ENCODE measurements at regions not wholly inside any gene's neighbourhood (a gene's known extent, or its start where the extent isn't known, plus 50 kb on each side); places are given as distances from the start of the nearest gene placed in this dataset.

DNA sequence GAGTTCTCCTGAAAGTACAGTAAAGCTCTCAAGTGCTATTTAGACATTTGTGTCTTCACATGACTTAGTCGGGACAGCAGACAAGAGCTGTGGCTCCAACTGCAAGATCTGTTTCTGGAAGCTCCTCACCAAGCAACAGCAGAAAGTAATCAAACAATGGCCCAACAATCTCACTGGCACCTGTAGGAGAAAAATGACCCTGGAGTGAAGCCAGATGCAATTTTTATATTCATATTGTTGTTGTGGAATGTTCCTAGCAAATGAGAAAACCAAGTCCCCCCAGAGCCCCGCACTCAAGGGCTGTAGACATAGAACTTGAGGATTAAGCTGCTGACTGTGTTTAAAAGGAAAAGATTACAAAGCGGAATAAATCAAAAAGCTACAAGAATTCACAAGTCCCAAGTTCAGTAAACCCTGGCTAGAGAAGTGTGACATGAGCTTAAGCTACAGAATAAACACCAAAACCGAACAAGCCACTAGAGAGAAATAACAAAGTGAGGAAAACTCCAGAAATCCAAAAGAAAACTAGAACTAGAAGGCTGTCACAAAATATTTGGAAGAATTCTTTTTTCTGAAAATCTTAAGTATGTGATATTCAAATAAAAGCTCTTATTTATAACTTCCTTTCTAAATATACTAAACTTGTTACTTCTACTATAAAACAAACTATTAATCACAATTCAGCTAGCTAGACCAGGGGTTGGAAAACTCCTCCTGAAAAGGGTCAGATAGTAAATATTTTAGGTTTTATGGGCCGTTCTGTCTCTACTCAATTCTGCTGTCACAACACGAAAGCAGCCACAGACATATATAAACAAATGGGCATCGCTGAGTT lies 454.5 kb downstream of the SUCLA2 start:
- Histone ChIP-seq H2AFZ (ENCODE audit: low read length) (no peak overlapping the region), H3T11ph (ENCODE audit: low read length) (no peak overlapping the region), H3K18ac (ENCODE audit: insufficient read length, low read depth, low read length) (no peak overlapping the region), H3K9me3 (ENCODE audit: control insufficient read depth, low read depth, low read length) (no peaks in the 10 kb centered on the region), H3K4me2 (ENCODE audit: insufficient read depth, insufficient read length, low read length) (no peak overlapping the region), H3K14ac (ENCODE audit: insufficient read depth, low read length) (no peak overlapping the region), H3K4me1 (ENCODE audit: insufficient read depth, low read length) (no peaks in the 10 kb centered on the region), H4K20me1 (ENCODE audit: control insufficient read depth, insufficient read depth, insufficient read length) (no peaks in the 10 kb centered on the region), H3K23me2 (ENCODE audit: insufficient read length, low read depth, low read length, poor library complexity, severe bottlenecking) (no peaks in the 10 kb centered on the region), H3K23ac (ENCODE audit: insufficient read length, low read depth, low read length) (no peak overlapping the region), H3K79me2 (ENCODE audit: insufficient read depth, low read length) (no peaks in the 10 kb centered on the region), H2BK15ac (ENCODE audit: low read depth, low read length) (no peak overlapping the region), H3K9ac (ENCODE audit: extremely low read depth, insufficient read length, low read length) (no peak overlapping the region), H2BK5ac (ENCODE audit: insufficient read length, low read length) (no peak overlapping the region), H2BK12ac (ENCODE audit: insufficient read length, low read depth, low read length) (no peak overlapping the region), H3K27me3 (ENCODE audit: insufficient read depth, low read length) (no peaks in the 10 kb centered on the region), H4K8ac (replicated peaks; ENCODE audit: insufficient read length, low read depth, low read length) (no peak overlapping the region), H3K79me1 (ENCODE audit: insufficient read depth, low read depth, low read length, poor library complexity, severe bottlenecking) (no peaks in the 10 kb centered on the region), H3K27ac (ENCODE audit: insufficient read length, low read depth, low read length) (no peak overlapping the region), H3K56ac (ENCODE audit: insufficient read length, low read depth, low read length) (no peak overlapping the region), H4K91ac (ENCODE audit: insufficient read length, low read depth, low read length) (no peak overlapping the region), H4K5ac (ENCODE audit: insufficient read length, low read depth, low read length) (no peak overlapping the region), H2BK20ac (ENCODE audit: low read depth, low read length, poor library complexity, severe bottlenecking) (no peak overlapping the region), H3K4ac (ENCODE audit: low read depth, low read length) (no peak overlapping the region), H2AK5ac (ENCODE audit: insufficient read length, low read length) (no peak overlapping the region), H2BK120ac (ENCODE audit: low read depth, low read length, poor library complexity, severe bottlenecking) (no peak overlapping the region)
- WGBS (ENCODE audit: extremely low coverage, insufficient read length, low lambda C conversion rate): no CpG with 5 or more reads among the region's 7 CpGs
- Mint-ChIP-seq H3K27me3 (ENCODE audit: low read depth) (no peaks in the 10 kb centered on the region), H3K4me1 (peaks cover 0 to 8% of the 10 kb centered on the region in 2 experiments; a peak in 2 of 4 replicates), H3K36me3 (ENCODE audit: insufficient read depth in 1 of 3, low read depth in 3 of 3) (no peaks in the 10 kb centered on the region; a peak in 1 of 7 replicates), H3K9me3 (no peaks in the 10 kb centered on the region), H3K27ac (no peak overlapping the region), H3K4me3 (no peak overlapping the region)
- DNase-seq: no peak
- no peak for TF ChIP-seq CTCF (conservative IDR thresholded peaks at IDR 0.05)

All from H9 (cell line).